Breast epithelium (tissue), 4 donors: ENCODE measurements at regions not wholly inside any gene's neighbourhood (a gene's known extent, or its start where the extent isn't known, plus 50 kb on each side); places are given as distances from the start of the nearest gene placed in this dataset.
"Not testable (repeated sequence)": the region's sequence is repeated elsewhere in the genome, so short reads cannot be mapped to it uniquely, and the experiment has no call there.

ENCODE experiments used
- DNase-seq, 2 donors: peaks; one replicate each; pipeline ENCODE4 v3.0.0-alpha.2; 2019; ENCODE audit warnings: low spot score in 2 of 2
- H3K27ac ChIP-seq, 2 donors: fragments of 200-600 bp; sonication (generic) in 1 of 2; one replicate each; pipeline ENCODE4 v1.5.1; 2016 to 2019; ENCODE audit warnings: mild to moderate bottlenecking in 1 of 2
- H3K27me3 ChIP-seq, 2 donors: fragments of 200-600 bp; sonication (generic) in 1 of 2; one replicate each; pipeline versions ENCODE4 v1.5.1 to v1.6.0; 2017 to 2019; ENCODE audit warnings: control low read depth in 1 of 2, mild to moderate bottlenecking in 1 of 2
- H3K36me3 ChIP-seq: fragments of 200-600 bp; one replicate; pipeline ENCODE4 v1.5.1; 2019
- H3K4me1 ChIP-seq, 2 donors: fragments of 200-600 bp; sonication (generic); one replicate each; pipeline ENCODE4 v1.5.1; 2016 to 2019; ENCODE audit warnings: control low read depth in 1 of 2
- H3K4me3 ChIP-seq, 3 donors: fragments of 200-600 bp; sonication (generic); 1 replicate in 2 of 3; 2 replicates in 1 of 3; pipeline ENCODE4 v1.5.1; 2016 to 2019; ENCODE audit warnings: mild to moderate bottlenecking in 3 of 3, moderate library complexity in 2 of 3
- H3K9me3 ChIP-seq, 2 donors: fragments of 200-600 bp; sonication (generic) in 1 of 2; one replicate each; pipeline ENCODE4 v1.5.1; 2016 to 2019; ENCODE audit warnings: control low read depth in 1 of 2
- CTCF ChIP-seq, 3 donors: fragments of 450-650 bp; IDR thresholded peaks; one replicate each; pipeline ENCODE4 v1.5.1; 2016 to 2017; ENCODE audit warnings: antibody characterized with exemption in 3 of 3, mild to moderate bottlenecking in 3 of 3, moderate library complexity in 3 of 3
- POLR2A ChIP-seq: fragments of 450-650 bp; IDR thresholded peaks from one replicate; pipeline ENCODE4 v1.6.1; 2016; ENCODE audit warnings: antibody characterized with exemption, mild to moderate bottlenecking, moderate library complexity
- POLR2AphosphoS5 ChIP-seq, 3 donors: sonication (generic); formaldehyde crosslinking; IDR thresholded peaks; one replicate each; pipeline ENCODE4 v1.6.1; 2017; ENCODE audit warnings: antibody characterized with exemption in 3 of 3
- intact Hi-C: fragments of 100-400 bp; cut with DNase I; formaldehyde crosslinking; loops from one replicate; pipeline ENCODE4 v1.15.1; 2023; ENCODE audit warnings: low total_unique reads

GRCh38 chr6:16901782-16902181 lies 140.5 kb upstream of the ATXN1 start:
- no peaks in the 10 kb centered on the region for H3K36me3 ChIP-seq
- peaks cover 0 to 7% of the 10 kb centered on the region in 2 donors for H3K4me1 ChIP-seq
- no peak overlapping the region for H3K27ac ChIP-seq
- DNase-seq: peak in 1 of 2 donors; percentile 78
- no peaks in the 10 kb centered on the region for H3K27me3 ChIP-seq
- intact Hi-C loops: no loop called here
- no peak overlapping the region for H3K4me3 ChIP-seq
- TF ChIP-seq POLR2A (no peak), CTCF (IDR thresholded peaks at IDR 0.05) (no peak), POLR2AphosphoS5 (IDR thresholded peaks at IDR 0.05) (no peak)
- no peaks in the 10 kb centered on the region for H3K9me3 ChIP-seq

GRCh38 chr6:16901306-16901705 lies 140.0 kb upstream of the ATXN1 start:
- Histone ChIP-seq H3K36me3 (no peaks in the 10 kb centered on the region), H3K4me3 (no peak overlapping the region), H3K9me3 (no peaks in the 10 kb centered on the region), H3K4me1 (peaks cover 0 to 7% of the 10 kb centered on the region in 2 donors), H3K27ac (no peak overlapping the region), H3K27me3 (no peaks in the 10 kb centered on the region)
- DNase-seq: no peak
- intact Hi-C loops: no loop called here
- TF ChIP-seq POLR2AphosphoS5 (IDR thresholded peaks at IDR 0.05): no peak
- no peak for TF ChIP-seq POLR2A
- no peak for TF ChIP-seq CTCF (IDR thresholded peaks at IDR 0.05)

- peaks cover 0 to 7% of the 10 kb centered on the region in 2 donors for H3K4me1 ChIP-seq
- no peak overlapping the region for H3K4me3 ChIP-seq
- no peaks in the 10 kb centered on the region for H3K36me3 ChIP-seq
- H3K9me3 ChIP-seq: peaks cover 9% of the 10 kb centered on the region in 2 donors
- H3K27me3 ChIP-seq: no peaks in the 10 kb centered on the region
- intact Hi-C loops: no loop called here
- TF ChIP-seq CTCF (IDR thresholded peaks at IDR 0.05): no peak
- no peak overlapping the region for H3K27ac ChIP-seq
- DNase-seq: no peak
Measured at GRCh38 chr6:16898640-16899396, 137.6 kb upstream of the ATXN1 start.

GRCh38 chr6:16897669-16898068 lies 136.4 kb upstream of the ATXN1 start:
- Histone ChIP-seq H3K27ac (no peak overlapping the region), H3K4me3 (no peak overlapping the region), H3K4me1 (peaks cover 0 to 7% of the 10 kb centered on the region in 2 donors), H3K9me3 (peaks cover 9% of the 10 kb centered on the region in 2 donors), H3K36me3 (no peaks in the 10 kb centered on the region), H3K27me3 (no peaks in the 10 kb centered on the region)
- TF ChIP-seq POLR2AphosphoS5 (IDR thresholded peaks at IDR 0.05) (no peak), CTCF (IDR thresholded peaks at IDR 0.05) (no peak), POLR2A (no peak)
- intact Hi-C loops: no loop called here
- no peak for DNase-seq

GRCh38 chr6:16894301-16894700 lies 133.0 kb upstream of the ATXN1 start:
- H3K9me3 ChIP-seq: peaks cover 9% of the 10 kb centered on the region in 2 donors
- H3K4me3 ChIP-seq: no peak overlapping the region
- H3K36me3 ChIP-seq: no peaks in the 10 kb centered on the region
- intact Hi-C loops: no loop called here
- H3K4me1 ChIP-seq: no peaks in the 10 kb centered on the region
- H3K27me3 ChIP-seq: no peaks in the 10 kb centered on the region
- DNase-seq: no peak
- TF ChIP-seq POLR2A: no peak
- no peak for TF ChIP-seq POLR2AphosphoS5 (IDR thresholded peaks at IDR 0.05)
- no peak for TF ChIP-seq CTCF (IDR thresholded peaks at IDR 0.05)
- no peak overlapping the region for H3K27ac ChIP-seq

GRCh38 chr6:16891110-16891509 lies 129.8 kb upstream of the ATXN1 start:
- H3K27me3 ChIP-seq, intact Hi-C loops, H3K9me3 ChIP-seq, H3K27ac ChIP-seq, H3K4me3 ChIP-seq, DNase-seq, H3K4me1 ChIP-seq, H3K36me3 ChIP-seq: not testable (repeated sequence)
